BLaER1 (cell line): ENCODE measurements at regions not wholly inside any gene's neighbourhood (a gene's known extent, or its start where the extent isn't known, plus 50 kb on each side); places are given as distances from the start of the nearest gene placed in this dataset.

ENCODE experiments used
- H3K27ac ChIP-seq: shearing (Covaris generic); formaldehyde crosslinking; 2 replicates; pipeline ENCODE4 v1.8.1; 2022
- H3K27me3 ChIP-seq: shearing (Covaris generic); formaldehyde crosslinking; 2 replicates; pipeline ENCODE4 v1.8.1; 2022
- H3K36me3 ChIP-seq: shearing (Covaris generic); formaldehyde crosslinking; 2 replicates; pipeline ENCODE4 v1.8.1; 2022
- H3K4me1 ChIP-seq: shearing (Covaris generic); formaldehyde crosslinking; 2 replicates; pipeline ENCODE4 v1.8.1; 2022
- H3K4me2 ChIP-seq: shearing (Covaris generic); formaldehyde crosslinking; 2 replicates; pipeline ENCODE4 v1.8.1; 2022
- H3K4me3 ChIP-seq: shearing (Covaris generic); formaldehyde crosslinking; 2 replicates; pipeline ENCODE4 v1.8.1; 2022
- H3K9ac ChIP-seq: shearing (Covaris generic); formaldehyde crosslinking; 2 replicates; pipeline ENCODE4 v1.8.1; 2022
- H3K9me3 ChIP-seq: shearing (Covaris generic); formaldehyde crosslinking; 2 replicates; pipeline ENCODE4 v1.8.1; 2022
- H4K20me1 ChIP-seq: shearing (Covaris generic); formaldehyde crosslinking; 2 replicates; pipeline ENCODE4 v1.8.1; 2022
- Cebpa-rat ChIP-seq: shearing (Covaris generic); IDR thresholded peaks from 2 replicates; pipeline ENCODE4 v1.8.1; 2022

DNA sequence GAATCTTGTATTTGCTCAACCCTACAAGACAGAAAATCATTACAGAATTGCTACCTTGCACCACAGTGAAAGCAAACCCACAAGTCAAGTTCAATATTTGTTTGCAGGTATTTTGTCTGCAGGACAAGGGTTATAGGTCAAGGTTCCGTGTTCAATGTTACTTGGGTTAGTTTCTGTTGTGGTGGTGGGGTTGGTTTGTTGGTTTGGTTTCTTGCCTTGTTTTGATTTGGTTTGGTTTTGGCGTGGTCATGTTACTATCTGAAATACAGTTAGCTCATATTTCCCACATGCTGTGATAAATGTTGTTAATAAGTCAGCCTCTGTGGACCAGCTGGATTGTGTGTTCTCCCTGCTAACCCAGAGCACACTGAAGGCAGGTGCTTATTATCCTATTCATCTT, 75.6 kb upstream of the INSIG1 start:
- Histone ChIP-seq H3K36me3 (no peaks in the 10 kb centered on the region), H3K27ac (no peak overlapping the region), H3K4me3 (no peak overlapping the region), H3K9ac (no peak overlapping the region), H3K27me3 (no peaks in the 10 kb centered on the region), H4K20me1 (no peaks in the 10 kb centered on the region), H3K4me2 (no peak overlapping the region), H3K4me1 (no peaks in the 10 kb centered on the region; the same call in 1 of the 2 replicates), H3K9me3 (no peaks in the 10 kb centered on the region)
- TF ChIP-seq Cebpa-rat: no peak

GRCh38 chr7:155222573-155222972, 75.1 kb upstream of the INSIG1 start:
- Histone ChIP-seq H3K36me3 (no peaks in the 10 kb centered on the region), H3K4me2 (no peak overlapping the region), H4K20me1 (no peaks in the 10 kb centered on the region), H3K4me3 (no peak overlapping the region), H3K27ac (no peak overlapping the region), H3K9me3 (no peaks in the 10 kb centered on the region), H3K27me3 (no peaks in the 10 kb centered on the region), H3K9ac (no peak overlapping the region), H3K4me1 (no peaks in the 10 kb centered on the region; the same call in 1 of the 2 replicates)
- no peak for TF ChIP-seq Cebpa-rat

- Histone ChIP-seq H3K4me3 (no peak overlapping the region), H3K9me3 (no peaks in the 10 kb centered on the region), H3K9ac (no peak overlapping the region), H3K4me1 (peaks cover under 1% of the 10 kb centered on the region), H3K36me3 (no peaks in the 10 kb centered on the region), H3K27me3 (no peaks in the 10 kb centered on the region), H4K20me1 (no peaks in the 10 kb centered on the region), H3K4me2 (no peak overlapping the region), H3K27ac (no peak overlapping the region)
- TF ChIP-seq Cebpa-rat: no peak
These were observed 74.7 kb upstream of the INSIG1 start for GRCh38 chr7:155223021-155223420.

DNA sequence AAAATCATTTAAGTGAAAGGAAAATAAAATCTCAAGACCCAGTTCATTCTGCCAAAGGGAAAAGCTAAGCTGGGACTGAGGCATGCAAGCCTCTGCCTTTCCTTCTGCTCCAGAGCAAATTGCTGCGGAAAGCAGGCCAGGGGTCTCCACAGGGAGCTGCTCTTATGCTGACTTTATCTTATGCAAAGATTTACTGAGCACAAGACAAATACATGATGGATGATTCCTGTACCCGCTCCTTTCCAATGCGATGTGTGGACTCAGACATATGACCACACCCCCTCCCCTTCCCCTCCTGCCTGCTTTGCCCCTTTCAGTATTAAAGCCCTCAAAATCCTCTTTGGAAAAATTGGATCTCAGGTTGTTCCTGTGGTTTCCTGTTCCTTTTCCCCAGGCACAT, 74.2 kb upstream of the INSIG1 start:
- Histone ChIP-seq H3K27me3 (no peaks in the 10 kb centered on the region), H3K4me3 (no peak overlapping the region), H4K20me1 (no peaks in the 10 kb centered on the region), H3K27ac (no peak overlapping the region), H3K4me2 (no peak overlapping the region), H3K4me1 (peaks cover 6% of the 10 kb centered on the region), H3K9me3 (no peaks in the 10 kb centered on the region), H3K9ac (no peak overlapping the region), H3K36me3 (no peaks in the 10 kb centered on the region)
- no peak for TF ChIP-seq Cebpa-rat

GRCh38 chr7:155224116-155224811, 73.4 kb upstream of the INSIG1 start:
- Histone ChIP-seq H3K36me3 (no peaks in the 10 kb centered on the region), H3K27me3 (no peaks in the 10 kb centered on the region), H3K4me3 (no peak overlapping the region), H3K9ac (no peak overlapping the region), H3K9me3 (no peaks in the 10 kb centered on the region), H3K4me1 (peaks cover 11% of the 10 kb centered on the region), H4K20me1 (no peaks in the 10 kb centered on the region), H3K27ac (no peak overlapping the region), H3K4me2 (no peak overlapping the region)
- TF ChIP-seq Cebpa-rat: no peak

GRCh38 chr7:155225095-155225494, 72.6 kb upstream of the INSIG1 start:
- Histone ChIP-seq H3K9me3 (no peaks in the 10 kb centered on the region), H3K4me1 (peaks cover 11% of the 10 kb centered on the region), H3K4me2 (no peak overlapping the region), H4K20me1 (no peaks in the 10 kb centered on the region), H3K9ac (no peak overlapping the region), H3K27me3 (no peaks in the 10 kb centered on the region), H3K27ac (no peak overlapping the region), H3K36me3 (no peaks in the 10 kb centered on the region), H3K4me3 (no peak overlapping the region)
- no peak for TF ChIP-seq Cebpa-rat

GRCh38 chr7:155225516-155225915, 72.2 kb upstream of the INSIG1 start:
- H3K27me3 ChIP-seq: no peaks in the 10 kb centered on the region

DNA sequence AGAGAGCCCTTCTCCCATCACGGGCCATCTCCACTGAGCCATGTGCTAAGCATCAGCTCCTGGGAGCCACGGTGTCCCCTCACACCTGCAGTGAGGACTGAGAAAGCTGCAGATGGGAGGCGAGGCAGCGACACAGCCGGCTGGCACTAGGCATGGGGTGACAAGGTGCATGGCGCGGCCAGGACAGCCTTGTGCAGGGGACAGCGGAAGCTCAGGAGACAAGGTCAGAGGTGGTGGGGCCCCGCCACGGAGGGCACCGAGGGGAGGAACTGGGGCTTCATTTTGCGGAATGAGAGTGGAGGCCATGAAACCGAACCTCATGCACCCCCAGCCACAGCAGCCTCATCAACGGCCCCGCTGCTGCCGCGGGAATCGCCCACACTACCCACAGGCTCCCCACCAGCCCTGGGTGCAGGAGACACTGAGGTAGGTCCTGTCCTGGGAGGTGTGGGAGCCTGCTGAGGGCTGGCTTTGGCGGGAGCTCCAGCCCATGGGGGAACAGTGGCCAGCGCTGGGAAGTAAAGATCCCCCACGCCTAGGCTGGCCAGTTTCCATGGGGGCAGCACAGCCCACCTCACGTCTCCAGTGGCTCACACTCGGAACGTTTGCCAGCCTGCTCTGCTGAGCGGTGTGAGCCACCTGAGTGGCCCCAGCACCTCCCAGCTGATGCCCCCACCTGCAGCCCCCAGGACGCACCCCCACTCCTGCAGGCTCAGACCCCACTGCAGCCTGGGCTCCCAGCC, 71.2 kb upstream of the INSIG1 start:
- peaks cover 11% of the 10 kb centered on the region for H3K4me1 ChIP-seq
- TF ChIP-seq Cebpa-rat: no peak
- no peaks in the 10 kb centered on the region for H4K20me1 ChIP-seq
- no peaks in the 10 kb centered on the region for H3K36me3 ChIP-seq
- H3K4me2 ChIP-seq: no peak overlapping the region
- no peak overlapping the region for H3K9ac ChIP-seq
- H3K9me3 ChIP-seq: no peaks in the 10 kb centered on the region
- no peak overlapping the region for H3K27ac ChIP-seq
- no peak overlapping the region for H3K4me3 ChIP-seq
- H3K27me3 ChIP-seq: no peaks in the 10 kb centered on the region

More at GRCh38 chr7:155225516-155225915, 72.2 kb upstream of the INSIG1 start:
- no peaks in the 10 kb centered on the region for H3K36me3 ChIP-seq
- H3K4me2 ChIP-seq: no peak overlapping the region
- H3K4me1 ChIP-seq: peaks cover 11% of the 10 kb centered on the region
- no peak overlapping the region for H3K4me3 ChIP-seq
- no peaks in the 10 kb centered on the region for H4K20me1 ChIP-seq
- no peak overlapping the region for H3K27ac ChIP-seq
- H3K9me3 ChIP-seq: no peaks in the 10 kb centered on the region
- no peak for TF ChIP-seq Cebpa-rat
- no peak overlapping the region for H3K9ac ChIP-seq

DNA sequence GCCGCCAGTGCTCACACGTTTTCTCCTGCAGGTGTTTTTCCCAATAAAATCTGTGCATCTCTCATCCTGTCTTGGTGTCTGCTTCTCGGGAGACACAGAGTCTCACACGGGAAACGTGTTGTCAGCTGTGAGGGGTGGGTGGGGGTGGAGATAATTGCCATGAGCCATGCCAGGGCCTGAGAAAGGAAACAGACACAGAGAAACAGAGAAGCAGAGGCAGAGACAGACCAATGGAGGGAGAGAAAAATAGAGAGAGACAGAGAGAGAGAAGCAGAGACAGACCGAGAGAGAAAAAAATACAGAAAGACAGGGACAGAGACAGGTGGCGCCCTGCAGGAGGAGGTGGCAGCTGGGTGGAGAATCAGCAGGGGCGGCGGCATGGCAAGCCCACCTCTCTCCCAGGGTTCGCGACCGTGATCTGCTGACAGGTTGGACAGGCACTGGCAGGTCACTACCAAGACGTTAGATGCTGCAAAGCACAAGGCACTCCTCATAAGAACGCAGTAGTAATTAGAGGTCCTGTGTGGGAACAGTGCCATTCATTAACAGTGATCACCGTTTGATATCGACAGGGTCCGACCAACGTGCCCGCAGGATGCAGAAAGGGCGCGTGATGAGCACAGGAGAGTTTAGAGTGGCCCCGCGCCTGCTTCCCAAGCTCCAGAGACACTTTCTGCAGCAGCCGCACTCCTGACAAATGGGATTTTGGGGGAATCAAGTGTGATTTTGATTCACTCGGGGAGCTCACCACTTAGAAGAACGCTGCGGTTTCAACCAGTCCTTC, 70.5 kb upstream of the INSIG1 start:
- H3K4me3 ChIP-seq: no peak overlapping the region
- H3K9ac ChIP-seq: no peak overlapping the region
- H3K27ac ChIP-seq: no peak overlapping the region
- no peaks in the 10 kb centered on the region for H3K36me3 ChIP-seq
- no peaks in the 10 kb centered on the region for H3K27me3 ChIP-seq
- H3K4me1 ChIP-seq: peaks cover 11% of the 10 kb centered on the region
- H3K9me3 ChIP-seq: no peaks in the 10 kb centered on the region
- H3K4me2 ChIP-seq: no peak overlapping the region
- TF ChIP-seq Cebpa-rat: no peak
- H4K20me1 ChIP-seq: no peaks in the 10 kb centered on the region
